LoVo (cell line): ENCODE measurements at regions not wholly inside any gene's neighbourhood (a gene's known extent, or its start where the extent isn't known, plus 50 kb on each side); places are given as distances from the start of the nearest gene placed in this dataset.

ENCODE experiments used
- DNase-seq: peaks from one replicate; pipeline ENCODE4 v3.0.0-alpha.2; 2016; ENCODE audit warnings: low spot score

- DNase-seq: no peak
Measured at GRCh38 chr2:7468955-7469354, 551.7 kb downstream of the RNF144A start.

GRCh38 chr2:7471185-7471584 is 554.0 kb downstream of the RNF144A start:
- no peak for DNase-seq

- no peak for DNase-seq
Measured at GRCh38 chr2:7472465-7472864, 555.3 kb downstream of the RNF144A start.

- no peak for DNase-seq
Measured at GRCh38 chr2:7473135-7473771, 556.0 kb downstream of the RNF144A start.

- DNase-seq: no peak
Measured at GRCh38 chr2:7476371-7476770, 559.2 kb downstream of the RNF144A start.

- no peak for DNase-seq
Measured at GRCh38 chr2:7479603-7480002, 562.4 kb downstream of the RNF144A start.

- no peak for DNase-seq
Measured at GRCh38 chr2:7480431-7480830, 563.2 kb downstream of the RNF144A start.

- DNase-seq: no peak
Measured at GRCh38 chr2:7490672-7491071, 573.5 kb downstream of the RNF144A start.

- no peak for DNase-seq
Measured at GRCh38 chr2:7492719-7493118, 575.5 kb downstream of the RNF144A start.

GRCh38 chr2:7497178-7497577 is 580.0 kb downstream of the RNF144A start:
- DNase-seq: no peak

- DNase-seq: no peak
Measured at GRCh38 chr2:7499018-7499417, 581.8 kb downstream of the RNF144A start.

- no peak for DNase-seq
Measured at GRCh38 chr2:7502336-7502735, 585.1 kb downstream of the RNF144A start.

GRCh38 chr2:7508296-7508943 is 591.2 kb downstream of the RNF144A start:
- no peak for DNase-seq

- no peak for DNase-seq
Measured at GRCh38 chr2:7510353-7510752, 593.1 kb downstream of the RNF144A start.

GRCh38 chr2:7513834-7514233 is 596.6 kb downstream of the RNF144A start:
- no peak for DNase-seq

GRCh38 chr2:7515327-7515726 is 598.1 kb downstream of the RNF144A start:
- no peak for DNase-seq

GRCh38 chr2:7516484-7517063 is 599.4 kb downstream of the RNF144A start:
- DNase-seq: no peak

GRCh38 chr2:7517088-7517487 is 599.9 kb downstream of the RNF144A start:
- DNase-seq: no peak

- DNase-seq: no peak
Measured at GRCh38 chr2:7517851-7518250, 600.6 kb downstream of the RNF144A start.

- no peak for DNase-seq
Measured at GRCh38 chr2:7523481-7524120, 606.4 kb downstream of the RNF144A start.

GRCh38 chr2:7524195-7524594 is 607.0 kb downstream of the RNF144A start:
- DNase-seq: no peak

- no peak for DNase-seq
Measured at GRCh38 chr2:7525746-7526145, 608.5 kb downstream of the RNF144A start.

- DNase-seq: no peak
Measured at GRCh38 chr2:7527165-7527722, 610.0 kb downstream of the RNF144A start.
